NCI-H1930 (cell line): ENCODE measurements at regions not wholly inside any gene's neighbourhood (a gene's known extent, or its start where the extent isn't known, plus 50 kb on each side); places are given as distances from the start of the nearest gene placed in this dataset.

Experiments
- DNase-seq, 2 experiments: peaks; one replicate each; lab custom pipeline; 2025; lab: John Stamatoyannopoulos, UW

DNA sequence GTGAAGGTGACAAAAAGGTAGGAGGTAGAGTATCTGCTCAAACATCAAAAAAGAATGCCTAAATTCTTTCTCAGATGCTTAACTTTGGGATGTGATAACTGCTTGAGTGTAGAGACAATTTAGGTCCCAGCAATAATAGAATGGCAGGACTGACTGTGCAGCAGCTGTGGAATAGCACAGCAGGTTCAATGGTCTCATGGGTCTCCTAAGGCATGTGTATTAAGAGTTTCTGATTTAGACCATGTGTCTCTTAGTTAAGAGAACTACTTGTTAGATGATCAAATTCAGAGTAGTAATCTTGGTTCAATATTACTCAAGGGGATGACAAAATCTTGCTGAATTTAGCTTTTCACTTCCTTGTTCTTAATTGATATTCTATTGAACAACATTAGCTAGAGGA is 72.0 kb downstream of the ALX1 start:
- DNase-seq = no peak

DNA sequence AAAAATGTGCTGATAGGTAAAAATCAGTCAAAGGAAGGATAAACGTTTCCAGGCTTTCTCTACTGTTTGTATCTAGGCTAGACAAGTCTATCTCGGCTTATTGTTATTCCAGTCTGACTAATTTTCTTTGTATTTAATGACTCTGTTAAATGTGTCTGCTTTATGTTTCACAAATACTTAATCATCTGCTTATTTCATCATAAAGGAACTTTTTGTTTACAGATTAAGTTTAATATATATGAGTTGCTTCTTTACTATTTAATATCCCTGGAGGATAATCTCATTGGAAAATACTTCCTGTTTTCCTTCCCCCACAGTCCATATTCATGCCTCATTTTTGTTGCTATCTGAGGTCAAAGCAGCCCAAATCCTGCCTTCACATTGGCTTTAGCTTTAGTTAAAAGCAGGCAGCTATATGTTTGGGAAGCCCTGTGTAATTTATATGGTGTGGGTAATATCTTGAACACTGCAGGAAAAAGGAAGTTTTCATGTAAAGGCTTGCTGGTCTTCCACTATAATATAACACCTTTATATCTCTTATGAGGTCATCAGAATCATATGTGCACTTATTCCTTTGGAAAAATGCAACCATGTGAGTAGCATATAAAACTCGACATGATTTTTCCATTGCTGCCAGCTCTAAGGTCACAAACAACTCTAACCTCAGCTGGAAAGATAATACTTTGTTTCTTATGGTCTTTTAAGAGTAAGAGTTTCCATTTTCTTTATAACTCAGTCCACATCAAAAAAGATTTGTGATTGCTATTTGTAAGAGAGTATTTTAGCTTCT is 76.8 kb downstream of the ALX1 start:
- DNase-seq = no peak

DNA sequence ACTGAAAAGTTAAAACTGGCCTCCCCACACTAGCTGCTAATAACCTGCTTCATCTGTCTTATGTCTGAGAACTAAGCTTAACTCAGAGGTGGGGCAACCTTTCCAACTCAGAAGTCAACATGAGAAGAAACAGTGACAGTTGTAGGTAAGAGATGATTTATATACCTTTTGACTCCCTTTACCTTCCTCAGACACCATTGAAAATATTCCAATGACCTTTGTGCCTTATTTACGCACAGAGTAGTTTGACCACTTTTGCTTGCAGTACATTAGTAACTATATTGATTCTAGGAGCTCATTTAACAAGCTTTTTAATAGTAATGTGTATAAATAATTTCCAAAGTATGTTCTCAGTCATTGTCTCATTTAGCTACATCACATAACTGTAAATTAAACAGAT is 77.6 kb downstream of the ALX1 start:
- no peak for DNase-seq

DNA sequence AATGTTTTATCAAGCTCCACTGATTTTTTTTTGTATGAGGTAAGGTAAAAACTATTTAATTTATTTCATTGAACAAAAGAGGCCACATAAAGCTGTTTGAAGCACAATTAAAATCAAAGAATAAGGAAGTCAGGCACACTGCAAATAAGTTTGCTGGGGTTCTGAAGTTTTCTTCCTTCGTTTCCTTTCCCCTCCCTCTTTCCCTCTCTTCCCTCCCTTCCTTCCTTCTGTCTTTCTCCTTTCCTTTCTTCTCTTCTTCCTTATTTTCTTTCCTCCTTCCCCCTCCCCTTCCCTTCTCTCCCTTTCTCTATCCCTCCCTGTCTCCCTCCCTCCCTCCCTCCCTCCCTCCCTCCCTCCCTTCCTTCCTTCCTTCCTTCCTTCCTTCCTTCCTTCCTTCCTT is 78.7 kb downstream of the ALX1 start:
- DNase-seq = no peak

DNA sequence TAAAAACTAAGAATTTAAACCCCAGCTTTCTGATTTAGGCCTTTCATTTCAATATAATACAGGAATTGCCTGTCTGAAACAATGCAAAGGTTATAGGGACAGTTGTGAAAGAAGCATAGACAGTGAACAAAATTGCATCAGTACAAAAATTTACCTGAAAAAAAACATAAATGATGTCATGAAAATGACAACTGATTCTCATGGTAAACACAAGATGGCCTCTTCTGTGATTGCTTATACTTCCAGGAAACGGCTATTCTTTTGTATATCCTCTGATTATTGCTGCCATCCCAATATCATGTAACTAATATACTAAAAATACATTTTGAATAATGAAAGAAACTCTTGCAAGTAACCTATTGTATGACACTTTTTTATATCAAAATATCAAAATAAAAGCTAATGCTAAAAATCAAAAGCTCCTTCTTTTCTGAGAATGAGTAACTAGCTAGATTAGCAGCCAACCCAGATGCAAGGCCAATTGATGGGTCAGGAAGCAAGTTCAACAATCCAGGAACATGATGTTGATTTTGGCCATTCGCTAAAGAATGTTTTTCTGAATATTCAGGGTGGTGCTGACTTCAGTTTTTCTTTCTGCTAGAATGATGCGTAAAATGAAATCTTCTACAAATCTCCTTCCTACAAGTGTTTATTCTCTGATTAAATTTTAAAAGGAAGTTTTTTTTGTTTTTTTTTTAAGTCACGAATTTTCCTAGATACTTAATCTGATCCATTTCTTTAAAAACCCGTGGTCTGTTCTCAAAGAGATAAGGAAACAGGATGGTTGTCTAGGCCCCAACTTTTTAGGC is 83.6 kb downstream of the ALX1 start:
- no peak for DNase-seq

DNA sequence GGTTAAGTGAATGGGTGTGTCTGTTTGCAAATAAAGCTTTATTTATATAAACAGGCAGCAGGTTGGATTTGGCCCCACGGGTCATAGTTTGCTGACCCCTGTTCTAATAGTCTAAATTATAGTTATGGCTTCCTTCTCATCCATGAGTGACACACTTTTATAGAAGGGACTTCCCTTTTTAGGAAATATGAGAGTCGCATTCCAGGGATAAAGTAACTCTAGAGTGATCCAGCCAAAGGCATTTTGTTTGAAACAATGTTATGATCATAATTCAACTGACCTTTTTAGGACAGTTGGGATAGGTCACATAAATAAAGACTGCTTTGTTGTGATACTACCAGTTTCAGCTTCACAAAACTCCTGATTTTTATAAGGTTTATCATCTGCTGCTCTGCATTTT is 87.9 kb downstream of the ALX1 start:
- no peak for DNase-seq

DNA sequence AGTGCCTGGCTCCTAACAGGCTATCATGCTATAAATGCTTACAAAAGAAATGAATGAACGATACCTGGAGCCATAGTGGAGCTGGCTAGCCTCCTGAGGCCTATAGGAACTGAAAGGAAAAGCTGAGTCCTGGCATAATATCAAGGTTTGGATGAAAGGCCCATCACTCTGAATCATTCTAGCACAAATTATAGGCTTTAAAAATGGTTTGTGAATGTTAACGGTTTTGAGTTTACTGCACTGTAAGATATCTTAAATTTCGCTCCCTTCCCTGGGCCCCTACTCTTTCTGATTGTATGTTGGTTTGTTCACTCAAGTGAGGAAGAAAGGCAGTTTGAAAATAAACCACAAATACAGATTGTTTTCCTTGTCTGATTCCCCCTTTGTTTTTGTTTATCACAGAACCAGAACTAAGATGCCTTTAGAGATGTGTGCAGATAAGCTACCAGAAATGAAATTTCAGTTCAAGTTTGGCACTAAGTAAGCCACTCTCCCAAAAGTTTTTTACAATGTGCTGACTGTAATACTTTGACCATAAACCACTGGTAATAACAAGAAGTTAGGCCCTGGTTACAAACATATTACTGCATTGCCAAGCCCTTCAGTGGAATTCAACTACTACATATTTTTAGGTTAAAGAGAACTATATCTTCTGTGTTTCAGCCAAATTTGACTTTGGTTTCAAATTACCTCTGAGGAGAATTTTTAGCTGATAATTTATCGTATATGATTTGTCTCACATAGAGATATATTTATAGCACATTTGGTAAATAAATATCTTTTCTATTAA is 89.5 kb downstream of the ALX1 start:
- no peak for DNase-seq

DNA sequence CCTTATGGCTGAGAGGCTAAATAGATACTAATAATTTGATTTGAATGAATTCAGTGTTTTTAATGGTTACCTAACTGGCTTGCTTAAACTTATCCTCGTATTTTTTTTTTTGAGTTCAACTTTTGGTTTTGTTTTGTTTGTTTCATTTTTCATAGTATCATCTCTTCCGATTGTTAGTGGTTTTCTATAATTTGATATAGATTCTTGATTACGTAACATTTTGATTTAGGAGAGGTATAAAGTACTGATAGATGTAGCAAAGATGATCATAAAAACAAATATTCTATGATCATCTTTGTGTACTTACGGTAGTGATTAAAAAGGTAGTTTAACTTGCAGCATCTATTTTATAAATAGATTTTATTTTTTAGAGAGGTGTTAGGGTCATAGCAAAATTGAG is 93.0 kb downstream of the ALX1 start:
- DNase-seq = no peak

DNA sequence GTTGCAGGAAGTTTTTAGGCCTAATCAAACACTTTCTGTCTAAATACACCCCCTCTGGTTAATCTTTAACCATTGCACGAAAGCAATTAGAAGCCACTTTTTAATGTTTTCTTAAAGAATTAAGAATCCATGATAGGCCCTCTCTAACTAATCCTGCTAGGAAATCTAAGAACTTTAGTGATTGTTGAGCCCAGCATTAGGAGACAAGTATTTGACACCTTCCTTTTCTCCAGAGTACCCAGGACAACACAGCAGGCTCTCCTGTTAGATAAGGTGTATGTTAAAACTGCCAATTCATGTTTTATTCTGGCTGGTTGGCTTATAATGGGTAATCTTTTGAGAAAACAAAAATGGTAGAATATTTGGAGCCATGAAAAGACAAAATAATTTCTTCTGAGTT is 95.0 kb downstream of the ALX1 start:
- DNase-seq = no peak

DNA sequence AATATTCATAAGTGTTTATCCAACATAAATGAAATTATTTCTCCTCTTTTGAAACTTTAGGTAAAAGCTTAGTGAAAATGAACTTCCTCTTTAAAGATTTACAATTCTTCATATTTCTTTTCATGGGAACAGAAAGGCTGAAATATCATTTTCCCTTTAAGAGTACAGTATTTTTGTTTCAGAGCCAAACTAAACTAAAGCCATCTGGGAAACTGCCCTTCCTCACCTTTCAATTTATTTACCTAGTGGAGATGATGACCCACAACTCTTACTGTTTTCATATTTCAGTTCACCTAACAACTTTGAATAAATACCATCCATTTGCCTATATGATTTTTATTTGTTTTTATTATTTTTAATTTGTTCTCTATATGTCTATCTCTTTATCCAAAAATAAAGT is 105.4 kb downstream of the ALX1 start:
- DNase-seq = no peak

DNA sequence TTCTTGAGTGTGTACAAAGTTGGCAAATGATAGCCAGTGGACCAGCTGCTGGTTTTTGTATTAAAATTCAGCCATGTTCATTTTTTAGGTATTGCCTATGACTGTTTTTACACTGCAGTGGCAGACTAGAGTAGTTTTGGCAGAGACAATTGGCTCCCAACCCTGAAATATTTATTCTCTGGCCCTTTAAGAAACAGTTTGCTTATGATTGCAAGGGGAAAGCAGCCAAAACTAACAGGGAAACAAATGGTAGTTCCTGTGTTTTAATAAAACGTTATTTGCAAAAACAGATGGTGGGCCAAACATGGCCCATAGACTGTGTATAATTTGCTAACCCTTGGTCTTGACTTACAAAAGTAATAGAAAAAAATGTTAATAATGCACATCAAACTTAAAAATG is 110.2 kb downstream of the ALX1 start:
- DNase-seq = no peak

DNA sequence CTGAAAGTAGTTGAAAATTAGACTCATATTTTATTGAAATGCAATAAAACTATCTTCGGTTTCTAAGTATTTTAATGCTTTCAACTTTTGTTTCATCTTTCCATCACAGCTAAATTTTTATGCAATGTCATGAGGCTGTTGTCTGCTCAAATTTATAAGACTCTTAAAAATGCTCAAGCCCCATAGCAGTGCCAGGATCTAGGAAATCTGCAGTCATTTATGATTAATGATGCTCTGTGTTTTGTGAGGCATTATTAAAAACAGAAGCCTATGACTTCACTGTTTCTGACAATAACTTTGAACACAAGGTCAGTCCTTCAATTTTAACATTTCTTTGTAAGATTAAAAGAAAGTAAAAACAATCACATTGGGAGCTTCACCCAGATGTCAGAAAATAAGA is 112.5 kb downstream of the ALX1 start:
- no peak for DNase-seq

DNA sequence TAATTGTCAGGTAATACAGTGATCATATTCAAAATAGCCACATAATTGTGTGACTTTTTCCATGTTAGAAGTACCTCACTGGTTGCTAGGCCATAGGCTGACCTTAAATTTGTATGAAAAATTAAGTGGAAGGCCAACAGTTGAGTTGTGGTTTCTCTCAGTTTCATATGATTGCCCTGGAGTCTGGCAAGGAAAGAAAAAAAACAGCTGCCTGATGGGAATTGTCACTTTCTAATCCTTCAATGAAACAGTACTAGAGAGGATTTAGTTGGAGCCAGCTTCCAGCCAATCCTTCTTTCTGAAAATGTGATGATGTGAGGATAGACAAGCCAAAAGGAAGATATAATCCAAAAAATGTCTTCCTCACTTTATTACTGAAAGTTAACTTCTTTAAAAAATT is 113.6 kb downstream of the ALX1 start:
- DNase-seq = no peak

DNA sequence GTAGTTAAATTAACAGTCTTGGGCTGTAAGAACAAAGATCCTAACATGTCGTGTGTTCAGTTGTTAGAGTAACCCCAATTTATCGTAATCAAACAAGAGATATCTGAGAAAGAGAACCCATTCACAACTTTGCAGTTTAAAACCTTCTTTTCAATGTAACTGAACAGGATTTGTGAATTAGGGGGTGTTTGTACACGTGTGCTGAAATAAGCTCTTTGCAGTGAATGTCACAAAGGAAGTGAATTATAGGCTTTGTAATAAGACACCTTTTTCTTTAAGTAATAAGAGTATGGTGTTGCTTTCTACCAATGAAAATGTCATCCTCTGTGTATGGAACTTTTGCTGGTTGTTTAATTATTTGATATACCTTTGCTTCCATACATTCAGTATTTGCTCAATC is 114.0 kb downstream of the ALX1 start:
- no peak for DNase-seq

DNA sequence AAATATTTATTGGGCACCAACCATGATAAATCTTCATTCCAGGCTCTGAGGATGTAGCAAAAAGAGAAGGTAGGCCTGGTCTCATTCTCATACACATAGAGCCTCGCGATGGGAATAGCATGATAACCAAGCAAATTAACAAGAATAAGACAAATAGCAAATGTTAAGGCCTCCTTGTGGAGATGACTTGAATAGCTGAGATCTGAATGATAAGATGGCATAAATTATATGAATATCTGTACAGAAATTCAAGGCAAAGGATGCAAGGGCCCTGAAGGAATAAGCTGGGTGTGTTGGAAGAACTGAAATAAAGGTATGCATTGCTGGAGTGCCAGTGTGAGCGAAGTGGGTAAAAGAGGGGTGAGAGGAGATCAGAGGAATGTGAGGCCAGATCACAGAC is 114.8 kb downstream of the ALX1 start:
- DNase-seq = no peak

DNA sequence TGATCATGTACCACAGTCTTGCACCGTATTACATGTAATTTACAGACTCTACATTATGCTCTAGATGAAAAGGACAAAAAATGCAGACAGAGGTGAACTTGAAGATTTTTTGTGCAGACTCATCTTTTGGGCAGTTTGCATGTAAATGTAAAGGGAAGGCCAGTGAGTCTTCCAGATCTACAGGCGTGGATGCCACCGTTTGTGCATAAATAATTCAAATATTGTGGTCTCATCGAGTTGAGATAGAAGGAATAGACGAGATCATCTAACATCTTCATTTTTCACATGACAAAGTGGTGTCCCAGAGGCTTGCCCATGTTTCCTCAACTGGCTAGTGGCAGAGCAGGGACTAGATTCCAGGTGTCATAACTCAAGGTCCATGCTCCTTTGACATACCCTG is 125.2 kb downstream of the ALX1 start:
- DNase-seq = no peak

DNA sequence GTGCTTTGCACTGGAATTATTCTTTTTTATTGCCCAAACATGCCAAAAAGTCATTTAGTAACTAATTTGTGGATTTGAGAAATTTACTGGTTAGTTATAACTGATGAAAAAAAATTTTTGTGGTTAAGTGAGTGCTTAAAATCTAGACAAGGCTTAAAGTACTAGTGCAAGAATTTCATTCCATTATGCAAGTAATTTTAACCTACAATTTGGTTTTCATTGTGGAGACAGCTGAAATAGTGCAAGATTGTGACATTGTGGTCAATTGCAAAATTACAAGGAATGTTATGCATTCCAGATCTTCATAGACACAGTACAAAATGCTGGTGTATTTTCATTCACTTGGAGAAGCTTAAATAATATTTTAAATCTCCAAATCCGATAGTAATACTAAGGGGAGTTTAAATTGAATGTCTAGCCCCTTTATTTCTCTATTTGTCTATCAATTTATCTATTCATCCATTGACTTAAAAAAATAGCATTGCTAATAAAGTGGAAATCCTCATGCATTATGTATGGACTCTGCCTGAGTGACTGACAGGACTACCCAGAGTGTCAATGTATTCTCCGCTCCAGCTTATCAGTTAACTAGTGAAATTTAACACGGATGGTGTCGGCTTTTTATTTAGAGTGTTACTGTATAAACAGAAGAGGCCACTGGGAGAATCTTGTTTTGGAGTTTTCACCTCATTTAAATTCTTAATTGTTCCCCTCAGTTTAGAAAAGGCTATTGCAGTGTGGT is 125.9 kb downstream of the ALX1 start:
- no peak for DNase-seq

DNA sequence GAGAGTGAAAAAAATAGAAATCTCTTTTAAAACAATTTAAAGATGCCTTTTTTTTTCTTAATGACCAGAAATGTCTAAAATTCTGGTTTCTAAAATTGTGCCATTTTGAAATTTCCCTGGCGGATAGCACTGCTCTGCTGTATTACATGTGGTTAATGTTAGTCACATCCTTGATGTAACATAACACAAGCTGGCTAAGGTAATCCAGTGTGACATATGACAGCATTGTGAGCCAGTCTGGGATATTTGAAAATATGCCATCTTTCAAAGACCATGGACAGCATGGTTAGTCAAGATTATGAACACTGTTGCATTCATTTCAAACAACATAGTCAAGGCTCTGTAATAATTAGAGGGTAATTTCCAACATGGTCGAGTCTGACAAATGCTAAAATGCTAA is 133.2 kb downstream of the ALX1 start:
- no peak for DNase-seq

DNA sequence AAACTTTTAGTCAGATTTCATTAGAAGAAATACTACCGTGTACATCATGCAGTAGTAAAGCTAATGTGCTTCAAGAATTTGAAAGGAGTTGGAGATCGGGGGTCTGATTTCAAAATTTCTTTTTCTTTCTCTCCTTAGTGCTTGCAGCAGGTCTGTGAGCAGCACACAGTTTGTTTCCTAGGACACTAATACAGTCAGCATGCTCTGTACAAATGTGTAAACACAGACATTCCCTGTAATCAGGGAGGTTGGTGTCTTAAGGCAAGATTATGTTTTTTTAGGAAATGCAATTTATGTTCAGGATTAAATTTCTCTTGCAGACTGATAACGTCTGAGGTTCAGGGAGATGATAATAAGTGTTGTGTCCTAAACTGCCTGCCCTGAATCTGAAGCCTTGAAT is 142.7 kb downstream of the ALX1 start:
- DNase-seq = no peak

DNA sequence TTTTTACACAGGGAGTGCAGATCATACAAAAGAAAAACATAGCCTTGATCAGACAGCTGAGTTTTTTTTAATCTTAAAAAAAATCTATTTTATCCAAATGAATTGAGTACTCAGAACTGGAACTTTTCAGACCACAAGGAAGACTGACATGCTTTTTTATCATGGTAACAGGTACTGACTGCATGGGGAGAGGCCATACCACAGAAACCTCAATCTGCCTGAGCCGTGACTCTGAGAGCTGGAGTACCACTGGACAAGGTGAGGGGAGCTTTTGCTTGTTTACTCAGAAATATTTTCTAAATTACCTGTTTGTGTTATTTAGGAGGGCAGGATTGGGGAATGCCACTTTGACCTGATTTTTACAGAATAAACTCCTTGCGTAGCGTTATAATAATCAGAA is 143.9 kb downstream of the ALX1 start:
- no peak for DNase-seq

DNA sequence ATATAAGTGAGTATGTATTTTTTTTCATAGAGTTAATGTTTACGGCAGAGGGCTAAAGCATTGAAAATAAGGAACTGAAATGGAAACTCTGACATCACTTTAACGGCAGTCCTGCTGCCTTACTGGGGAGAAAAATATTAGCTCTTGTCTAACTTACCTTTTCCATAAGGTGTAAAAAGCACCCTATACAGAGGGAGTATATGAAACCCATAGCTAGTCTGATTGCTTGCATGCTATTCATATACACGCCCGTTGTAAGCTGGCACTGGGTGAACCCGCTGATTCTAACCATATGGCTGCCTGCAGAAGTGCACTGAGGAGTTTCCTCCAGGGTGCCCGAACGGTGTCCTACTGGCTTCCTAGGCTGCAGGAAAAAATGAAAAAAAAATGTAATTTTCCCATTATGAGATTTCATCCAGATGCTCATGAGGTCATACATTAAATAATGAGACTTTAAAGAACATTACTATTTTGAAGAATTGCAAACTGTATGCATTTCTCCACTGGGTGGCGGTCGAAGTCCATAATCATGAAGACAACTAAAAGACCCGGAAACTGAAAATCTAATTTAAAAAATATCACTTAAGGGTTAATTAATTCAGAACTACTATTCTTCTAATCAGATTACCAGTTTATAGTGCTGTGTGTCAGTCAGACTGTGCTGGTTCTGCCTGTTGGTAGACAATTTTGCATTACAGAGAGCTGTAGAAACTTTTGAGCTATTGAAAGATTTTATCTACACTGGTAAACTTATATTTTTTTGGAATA is 144.7 kb downstream of the ALX1 start:
- DNase-seq = no peak

DNA sequence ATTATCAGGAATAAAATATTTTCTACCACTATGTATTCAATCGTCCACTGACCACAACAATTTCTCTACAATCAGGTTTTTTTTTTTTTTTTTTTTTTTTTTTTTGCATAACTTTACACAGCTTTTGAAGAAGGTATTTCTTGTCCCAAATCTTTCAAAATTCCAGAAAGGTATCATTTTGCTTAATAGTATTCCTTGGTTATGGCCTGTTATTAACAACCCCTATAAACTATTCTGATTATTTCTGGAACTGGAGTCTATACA is 145.3 kb downstream of the ALX1 start:
- DNase-seq = no peak
